Psoas muscle (tissue), 7 donors: ENCODE measurements at regions not wholly inside any gene's neighbourhood (a gene's known extent, or its start where the extent isn't known, plus 50 kb on each side); places are given as distances from the start of the nearest gene placed in this dataset.

ENCODE experiments used
- ATAC-seq, 4 donors: fragments of 200-7000 bp; cut with Tn5 transposase; one replicate each; pipeline ENCODE4 v1.9.1; 2020; ENCODE audit warnings: moderate library complexity in 3 of 4, mild to moderate bottlenecking in 2 of 4
- DNase-seq, 2 donors: peaks; one replicate each; pipeline ENCODE4 v3.0.0-alpha.2; 2020
- H3K27ac ChIP-seq: fragments of 200-600 bp; one replicate; pipeline ENCODE4 v1.8.0; 2022
- H3K27me3 ChIP-seq, 3 donors: fragments of 200-600 bp in 1 of 3; one replicate each; pipeline versions ENCODE4 v1.6.1 to v1.8.0; 2013 to 2022; ENCODE audit warnings: low read length in 2 of 3, mild to moderate bottlenecking in 2 of 3, moderate library complexity in 1 of 3; ENCODE audit not compliant: insufficient read depth in 3 of 3
- H3K36me3 ChIP-seq, 2 donors: fragments of 200-600 bp in 1 of 2; one replicate each; pipeline versions ENCODE4 v1.6.1 to v1.8.0; 2013 to 2022; ENCODE audit warnings: low read depth in 1 of 2, mild to moderate bottlenecking in 1 of 2, moderate library complexity in 1 of 2; ENCODE audit not compliant: insufficient read depth in 1 of 2
- H3K4me1 ChIP-seq: fragments of 200-600 bp; one replicate; pipeline ENCODE4 v1.8.0; 2022
- H3K4me3 ChIP-seq: fragments of 200-600 bp; one replicate; pipeline ENCODE4 v1.8.0; 2022; ENCODE audit warnings: mild to moderate bottlenecking
- H3K9me3 ChIP-seq: fragments of 200-600 bp; one replicate; pipeline ENCODE4 v1.8.0; 2022
- WGBS, 3 donors: extraction: QIAGEN DNeasy Blood & Tissue Kit; methylation state at CpG; one replicate each; pipeline versions ENCODE4 v1.1.6 to v1.1.7; 2013; 5-methylcytosine and 5-hydroxymethylcytosine counted together
- intact Hi-C, 2 donors: fragments of 100-400 bp; cut with DNase I; formaldehyde crosslinking; loops; one replicate each; pipeline versions ENCODE4 v1.11.0 to v1.14.2; 2022
- TF ChIP-seq, protein P1 (sequence below): fragments of 200-600 bp; IDR thresholded peaks from one replicate; pipeline ENCODE4 v1.8.0; 2022; ENCODE audit warnings: antibody characterized with exemption
- donor health status: healthy with polysubstance abuse.
- donor health status: DM: no; HTN: no; CAD: no; lungs with moderate emphysema.
- donor health status: Bipolar disorder and iron deficiency.
- donor health status: healthy.
- donor health status: DM: yes; HTN: yes; CAD: no.
- donor health status: DM: no; HTN: no; CAD: no.
- donor health status: DM: yes; HTN: yes; CAD: no.

DNA sequence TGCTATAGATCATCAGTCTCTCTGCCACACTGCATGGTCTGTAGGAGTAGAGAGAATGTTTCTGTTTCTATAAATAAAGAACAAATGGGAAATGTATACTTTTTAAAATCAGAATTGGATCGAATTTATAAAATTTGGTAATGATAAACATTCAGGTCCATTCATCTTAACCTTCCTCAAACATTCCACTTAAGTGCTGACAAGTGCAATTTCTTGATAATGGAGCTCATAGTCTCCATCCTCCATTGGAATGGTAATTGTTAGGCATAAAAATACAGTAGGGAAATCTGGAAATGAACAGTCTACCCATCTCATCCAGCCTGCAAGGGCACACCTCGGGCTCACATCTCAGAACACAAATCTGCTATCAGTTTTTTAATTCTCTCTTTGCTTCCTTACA, 122.6 kb upstream of the PACRGL start:
- H3K27me3 ChIP-seq = no peaks in the 10 kb centered on the region
- no peak overlapping the region for H3K4me3 ChIP-seq
- H3K36me3 ChIP-seq = no peaks in the 10 kb centered on the region
- TF ChIP-seq, protein P1, sequence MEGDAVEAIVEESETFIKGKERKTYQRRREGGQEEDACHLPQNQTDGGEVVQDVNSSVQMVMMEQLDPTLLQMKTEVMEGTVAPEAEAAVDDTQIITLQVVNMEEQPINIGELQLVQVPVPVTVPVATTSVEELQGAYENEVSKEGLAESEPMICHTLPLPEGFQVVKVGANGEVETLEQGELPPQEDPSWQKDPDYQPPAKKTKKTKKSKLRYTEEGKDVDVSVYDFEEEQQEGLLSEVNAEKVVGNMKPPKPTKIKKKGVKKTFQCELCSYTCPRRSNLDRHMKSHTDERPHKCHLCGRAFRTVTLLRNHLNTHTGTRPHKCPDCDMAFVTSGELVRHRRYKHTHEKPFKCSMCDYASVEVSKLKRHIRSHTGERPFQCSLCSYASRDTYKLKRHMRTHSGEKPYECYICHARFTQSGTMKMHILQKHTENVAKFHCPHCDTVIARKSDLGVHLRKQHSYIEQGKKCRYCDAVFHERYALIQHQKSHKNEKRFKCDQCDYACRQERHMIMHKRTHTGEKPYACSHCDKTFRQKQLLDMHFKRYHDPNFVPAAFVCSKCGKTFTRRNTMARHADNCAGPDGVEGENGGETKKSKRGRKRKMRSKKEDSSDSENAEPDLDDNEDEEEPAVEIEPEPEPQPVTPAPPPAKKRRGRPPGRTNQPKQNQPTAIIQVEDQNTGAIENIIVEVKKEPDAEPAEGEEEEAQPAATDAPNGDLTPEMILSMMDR = no peak
- intact Hi-C loops = no loop called here
- 67 to 80% (median 75%) methylated on average over 2 of the region's 2 CpGs for WGBS, 3 donors
- H3K9me3 ChIP-seq = no peaks in the 10 kb centered on the region
- DNase-seq (no peak), ATAC-seq (no peak)
- H3K27ac ChIP-seq = no peak overlapping the region
- H3K4me1 ChIP-seq = no peaks in the 10 kb centered on the region

DNA sequence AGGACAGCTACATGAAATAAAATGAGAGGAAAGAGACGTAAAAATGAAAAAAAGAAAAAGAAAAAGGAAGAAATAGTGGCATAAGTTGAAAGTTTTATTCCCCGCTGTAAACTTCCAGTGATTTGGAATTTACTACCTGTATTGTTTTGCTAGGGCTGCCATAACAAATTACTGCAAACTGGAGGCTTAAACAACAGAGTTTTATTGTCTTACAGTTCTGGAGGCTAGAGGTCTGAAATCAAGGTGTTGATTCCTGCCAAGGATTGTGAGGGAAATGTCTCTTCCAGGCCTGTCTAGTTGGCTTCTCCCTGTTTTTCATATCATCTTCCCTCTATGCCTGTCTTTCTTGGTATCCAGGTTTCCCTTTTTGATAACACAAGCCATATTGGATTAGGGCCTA, 119.4 kb upstream of the PACRGL start:
- 78 to 87% (median 85%) methylated on average over 2 of the region's 2 CpGs for WGBS, 3 donors

DNA sequence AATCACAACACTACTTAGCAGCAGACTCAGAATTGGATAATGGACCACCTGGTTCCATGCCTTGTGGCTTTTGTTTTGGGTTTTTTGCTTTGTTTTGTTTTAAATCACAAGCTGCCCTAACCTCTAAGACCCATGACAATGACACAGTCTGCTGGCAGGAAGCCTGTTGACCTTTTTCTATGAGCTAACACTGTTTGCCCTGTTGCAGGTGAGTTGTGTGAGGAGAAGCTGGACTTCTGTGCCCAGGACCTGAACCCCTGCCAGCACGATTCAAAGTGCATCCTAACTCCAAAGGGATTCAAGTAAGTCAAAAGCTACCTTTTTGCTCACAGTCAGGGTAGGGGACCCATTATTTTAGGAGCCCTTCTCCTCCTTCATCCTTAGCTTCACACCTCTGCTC, 110.8 kb upstream of the PACRGL start:
- DNase-seq = no peak
- TF ChIP-seq, protein P1 = no peak
- WGBS, 3 donors = 67 to 88% (median 86%) methylated on average over 1 of the region's 1 CpG
- no peaks in the 10 kb centered on the region for H3K27me3 ChIP-seq
- H3K27ac ChIP-seq = no peak overlapping the region
- intact Hi-C loops = no loop called here
- no peak for ATAC-seq
- H3K36me3 ChIP-seq = peaks cover 0 to 3% of the 10 kb centered on the region in 2 donors
- H3K4me3 ChIP-seq = no peak overlapping the region
- no peaks in the 10 kb centered on the region for H3K9me3 ChIP-seq
- H3K4me1 ChIP-seq = no peaks in the 10 kb centered on the region

More for the DNA sequence above, 119.4 kb upstream of the PACRGL start:
- TF ChIP-seq, protein P1 = no peak
- DNase-seq (no peak), ATAC-seq (no peak)
- H3K27me3 ChIP-seq = no peaks in the 10 kb centered on the region
- H3K4me3 ChIP-seq = no peak overlapping the region
- no peaks in the 10 kb centered on the region for H3K4me1 ChIP-seq
- H3K9me3 ChIP-seq = no peaks in the 10 kb centered on the region
- intact Hi-C loops = no loop called here
- H3K27ac ChIP-seq = no peak overlapping the region
- no peaks in the 10 kb centered on the region for H3K36me3 ChIP-seq

DNA sequence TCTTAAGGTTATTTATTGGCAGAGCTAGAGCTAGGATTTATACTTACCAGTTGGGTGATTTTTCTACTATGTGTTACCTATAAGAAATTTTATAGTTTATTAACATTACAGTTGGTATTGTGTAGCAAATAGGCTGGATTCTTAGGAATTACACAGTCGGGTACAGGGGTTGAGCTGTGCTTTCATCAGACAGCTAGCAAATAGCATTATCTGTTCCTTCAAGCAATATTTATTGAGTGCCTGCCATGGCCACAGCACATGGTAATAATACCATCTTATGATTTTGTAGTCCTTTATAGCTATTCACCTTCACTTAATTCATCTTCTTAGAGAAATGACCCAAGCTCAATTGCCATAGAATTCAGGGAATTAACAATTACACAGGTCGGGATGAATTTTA, 109.4 kb upstream of the PACRGL start:
- Histone ChIP-seq H3K27me3 (no peaks in the 10 kb centered on the region), H3K36me3 (peaks cover 0 to 3% of the 10 kb centered on the region in 2 donors), H3K9me3 (no peaks in the 10 kb centered on the region), H3K27ac (no peak overlapping the region), H3K4me1 (no peaks in the 10 kb centered on the region), H3K4me3 (no peak overlapping the region)
- TF ChIP-seq, protein P1 = no peak
- DNase-seq = no peak
- intact Hi-C loops = no loop called here
- no peak for ATAC-seq
- WGBS, 3 donors = 52 to 69% (median 53%) methylated on average over 2 of the region's 2 CpGs

DNA sequence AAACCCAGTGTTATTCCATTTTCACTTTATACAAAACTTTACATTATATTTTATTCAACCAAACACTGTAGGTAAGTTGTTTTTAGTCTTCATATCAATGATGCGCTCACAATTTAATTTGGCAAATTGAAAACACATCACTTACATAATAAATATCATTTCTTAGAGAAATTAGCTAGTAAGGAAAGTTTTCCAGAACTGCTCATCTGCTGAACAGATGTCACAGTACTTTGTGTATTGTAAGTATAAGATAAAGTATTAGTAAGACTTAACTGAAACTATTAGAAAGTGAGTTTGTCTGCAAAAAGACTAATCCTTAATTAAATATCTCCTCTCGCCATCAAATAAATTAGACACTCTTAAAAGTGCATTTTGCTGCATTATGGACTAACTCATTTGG, 108.7 kb upstream of the PACRGL start:
- Histone ChIP-seq H3K36me3 (peaks cover 0 to 7% of the 10 kb centered on the region in 2 donors), H3K4me1 (no peaks in the 10 kb centered on the region), H3K27me3 (no peaks in the 10 kb centered on the region), H3K9me3 (no peaks in the 10 kb centered on the region), H3K4me3 (no peak overlapping the region), H3K27ac (no peak overlapping the region)
- ATAC-seq (no peak), DNase-seq (no peak)
- whole genome bisulfite sequencing, 3 donors = 89 to 93% (median 92%) methylated on average over 2 of the region's 2 CpGs
- TF ChIP-seq, protein P1 = no peak
- intact Hi-C loops = no loop called here
